CD4-positive, alpha-beta T cell (primary cell): ENCODE measurements at regions not wholly inside any gene's neighbourhood (a gene's known extent, or its start where the extent isn't known, plus 50 kb on each side); places are given as distances from the start of the nearest gene placed in this dataset.

Experiments
- ATAC-seq: fragments of 200-7000 bp; cut with Tn5 transposase; one replicate; pipeline ENCODE4 v1.10.0; 2022; ENCODE audit warnings: mild to moderate bottlenecking; ENCODE audit not compliant: poor library complexity
- CTCF ChIA-PET: fragments of 350-600 bp; sonication (Branson Sonifier 250); formaldehyde crosslinking; loops from one replicate; lab custom pipeline; 2021; ENCODE audit warnings: antibody characterized with exemption, inconsistent platforms; lab: Charles Lee
- POLR2A ChIA-PET: fragments of 350-600 bp; sonication (Branson Sonifier 250); formaldehyde crosslinking; loops from one replicate; lab custom pipeline; 2021; ENCODE audit warnings: antibody characterized with exemption, inconsistent platforms; lab: Charles Lee
- DNase-seq, 14 experiments: peaks; one replicate each; pipeline ENCODE4 v3.0.0-alpha.2; 2013 to 2020; ENCODE audit warnings: mixed read lengths in 2 of 14
- H3K27ac ChIP-seq, 2 donors: one replicate each; pipeline versions ENCODE4 v1.5.1 to v1.7.0; 2013; ENCODE audit warnings: low read length in 2 of 2, low read depth in 1 of 2, mild to moderate bottlenecking in 1 of 2
- H3K27me3 ChIP-seq, 2 experiments: 1 replicate in 1 of 2; 2 replicates in 1 of 2; pipeline versions ENCODE4 v1.6.1 to v1.7.0; 2013; ENCODE audit warnings: low read length in 2 of 2, control low read depth in 1 of 2, mild to moderate bottlenecking in 1 of 2, moderate library complexity in 1 of 2; ENCODE audit not compliant: insufficient read depth in 2 of 2, control insufficient read depth in 1 of 2
- H3K36me3 ChIP-seq: one replicate; pipeline ENCODE4 v1.6.1; 2013; ENCODE audit warnings: low read length, control low read depth; ENCODE audit not compliant: insufficient read depth
- H3K4me1 ChIP-seq: one replicate; pipeline ENCODE4 v1.6.1; 2013; ENCODE audit warnings: low read length, control low read depth; ENCODE audit not compliant: insufficient read depth
- H3K4me3 ChIP-seq: one replicate; pipeline ENCODE4 v1.5.1; 2013; ENCODE audit warnings: mild to moderate bottlenecking, low read length, moderate library complexity
- H3K9me3 ChIP-seq, 2 experiments: 1 replicate in 1 of 2; 2 replicates in 1 of 2; pipeline versions ENCODE4 v1.6.1 to v1.7.0; 2013; ENCODE audit warnings: low read length in 2 of 2, mild to moderate bottlenecking in 2 of 2, control low read depth in 1 of 2, moderate library complexity in 1 of 2; ENCODE audit not compliant: control insufficient read depth in 1 of 2, insufficient read depth in 1 of 2
- H3K27ac Mint-ChIP-seq: one replicate; pipeline ENCODE4 v1.8.0; 2020; ENCODE audit warnings: mixed read lengths
- H3K27me3 Mint-ChIP-seq: one replicate; pipeline ENCODE4 v1.8.0; 2021; ENCODE audit warnings: mixed read lengths
- H3K36me3 Mint-ChIP-seq: one replicate; pipeline ENCODE4 v1.8.0; 2021; ENCODE audit warnings: low read depth, mixed read lengths
- H3K4me1 Mint-ChIP-seq: one replicate; pipeline ENCODE4 v1.8.0; 2021; ENCODE audit warnings: low read depth, mixed read lengths
- H3K4me3 Mint-ChIP-seq: one replicate; pipeline ENCODE4 v1.8.0; 2020; ENCODE audit warnings: mild to moderate bottlenecking, mixed read lengths
- H3K9me3 Mint-ChIP-seq: one replicate; pipeline ENCODE4 v1.8.0; 2020; ENCODE audit warnings: mixed read lengths
- CTCF ChIP-seq: fragments of 200-600 bp; IDR thresholded peaks from one replicate; pipeline ENCODE4 v1.8.0; 2022; ENCODE audit warnings: antibody characterized with exemption, mild to moderate bottlenecking
- intact Hi-C, 2 experiments: fragments of 100-400 bp; cut with DNase I in 1 of 2; cut with micrococcal nuclease in 1 of 2; formaldehyde crosslinking; loops; one replicate each; pipeline versions ENCODE4 v1.15.1 to v1.9.0; 2023 to 2025; cut with DNase I, micrococcal nuclease

GRCh38 chr9:78807286-78807685, 510.4 kb downstream of the PSAT1 start:
- Histone ChIP-seq H3K4me3 (no peak overlapping the region), H3K4me1 (no peaks in the 10 kb centered on the region), H3K36me3 (no peaks in the 10 kb centered on the region), H3K27me3 (no peaks in the 10 kb centered on the region), H3K9me3 (peaks cover 0 to 4% of the 10 kb centered on the region in 2 experiments), H3K27ac (no peak overlapping the region)
- DNase-seq (no peak), ATAC-seq (no peak)
- ChIA-PET POLR2A (no interaction called here), CTCF (no interaction called here)
- intact Hi-C loops = loop anchor here in 1 of 2 experiments (10.0 kb wide), 1 partner anchor 58 kb away; no protein-coding TSS in a partner anchor
- Mint-ChIP-seq H3K4me1 (no peaks in the 10 kb centered on the region), H3K27ac (no peak overlapping the region), H3K4me3 (no peak overlapping the region), H3K36me3 (no peaks in the 10 kb centered on the region), H3K27me3 (peaks cover 5% of the 10 kb centered on the region), H3K9me3 (peaks cover 2% of the 10 kb centered on the region)
- TF ChIP-seq CTCF = no peak

DNA sequence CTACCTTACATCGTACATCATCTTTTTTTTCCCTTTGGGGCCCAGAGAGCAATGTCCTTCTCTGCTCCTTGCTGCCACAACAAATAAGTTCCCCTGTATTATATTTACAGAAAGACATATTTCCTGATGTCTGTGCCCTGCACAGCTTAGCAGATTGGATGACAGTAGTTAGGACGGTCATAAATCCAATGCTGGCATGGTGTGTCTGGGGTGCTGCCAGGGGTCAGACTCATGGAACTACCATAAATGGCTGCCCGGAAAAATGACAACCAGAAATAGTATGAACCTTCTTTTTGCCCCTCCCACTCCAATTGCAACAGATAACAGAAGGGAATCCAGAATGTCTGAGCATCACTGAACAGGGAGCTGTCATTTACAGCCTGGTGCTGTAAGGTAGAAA, 511.1 kb downstream of the PSAT1 start:
- peaks cover 0 to 4% of the 10 kb centered on the region in 2 experiments for H3K9me3 ChIP-seq
- Mint-ChIP-seq H3K36me3 (no peaks in the 10 kb centered on the region), H3K4me1 (no peaks in the 10 kb centered on the region), H3K27me3 (peaks cover 5% of the 10 kb centered on the region), H3K4me3 (no peak overlapping the region), H3K27ac (no peak overlapping the region), H3K9me3 (peaks cover 2% of the 10 kb centered on the region)
- no peaks in the 10 kb centered on the region for H3K27me3 ChIP-seq
- ChIA-PET POLR2A (no interaction called here), CTCF (no interaction called here)
- no peak for TF ChIP-seq CTCF
- no peak overlapping the region for H3K4me3 ChIP-seq
- ATAC-seq (no peak), DNase-seq (no peak)
- H3K27ac ChIP-seq = no peak overlapping the region
- H3K36me3 ChIP-seq = no peaks in the 10 kb centered on the region
- H3K4me1 ChIP-seq = no peaks in the 10 kb centered on the region
- intact Hi-C loops = loop anchor here in 1 of 2 experiments (10.0 kb wide), 1 partner anchor 57 kb away; no protein-coding TSS in a partner anchor

DNA sequence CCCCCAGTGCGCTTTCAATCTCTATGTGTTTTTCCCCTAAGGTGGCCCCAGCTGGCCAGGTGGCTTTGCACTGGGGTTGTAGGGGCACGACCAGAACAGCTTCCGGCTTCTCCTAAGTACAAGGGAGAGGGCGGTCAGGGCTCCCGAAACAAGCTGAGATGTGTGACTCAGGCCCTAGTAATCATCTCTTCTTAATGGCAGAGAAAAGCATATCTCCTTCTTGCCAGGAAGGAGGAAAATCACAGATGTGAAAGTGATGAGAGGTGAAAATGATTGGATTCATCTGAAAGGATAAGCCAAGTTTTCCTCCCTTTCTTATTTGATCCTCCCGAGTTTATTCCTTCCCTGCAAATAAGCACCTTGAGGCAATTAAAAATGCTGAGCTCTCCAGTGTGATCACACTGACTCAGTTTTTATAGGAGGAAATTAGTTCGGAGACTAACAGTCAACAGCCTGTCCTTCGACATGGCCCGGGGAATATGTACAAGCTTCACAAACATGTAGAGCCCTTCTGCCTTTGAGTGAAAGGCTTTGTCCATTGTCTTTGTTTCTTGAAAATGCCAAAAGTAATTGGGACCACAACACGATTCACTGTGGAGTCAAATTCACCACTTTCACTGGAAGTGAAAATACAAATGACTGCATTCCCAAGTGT, 514.8 kb downstream of the PSAT1 start:
- Histone ChIP-seq H3K9me3 (peaks cover 0 to 4% of the 10 kb centered on the region in 2 experiments), H3K4me3 (no peak overlapping the region), H3K27me3 (no peaks in the 10 kb centered on the region), H3K36me3 (no peaks in the 10 kb centered on the region), H3K4me1 (no peaks in the 10 kb centered on the region), H3K27ac (no peak overlapping the region)
- no peak for ATAC-seq
- ChIA-PET CTCF (no interaction called here), POLR2A (no interaction called here)
- no peak for TF ChIP-seq CTCF
- Mint-ChIP-seq H3K4me3 (no peak overlapping the region), H3K27me3 (peaks cover 5% of the 10 kb centered on the region), H3K4me1 (no peaks in the 10 kb centered on the region), H3K36me3 (no peaks in the 10 kb centered on the region), H3K27ac (no peak overlapping the region), H3K9me3 (peaks cover 2% of the 10 kb centered on the region)
- intact Hi-C loops = no loop called here
- no peak for DNase-seq
